Stimulated activated CD8-positive, alpha-beta memory T cell treated with anti-CD3 and anti-CD28 coated beads, Interleukin-4, amount 100 ng/mL, for 4 hours (primary cell): ENCODE measurements at regions not wholly inside any gene's neighbourhood (a gene's known extent, or its start where the extent isn't known, plus 50 kb on each side); places are given as distances from the start of the nearest gene placed in this dataset.

Experiments used
- DNase-seq, 2 donors: peaks; one replicate each; pipeline ENCODE4 v3.0.0-alpha.2; 2020; ENCODE audit warnings: low read depth in 2 of 2, low spot score in 1 of 2

DNA sequence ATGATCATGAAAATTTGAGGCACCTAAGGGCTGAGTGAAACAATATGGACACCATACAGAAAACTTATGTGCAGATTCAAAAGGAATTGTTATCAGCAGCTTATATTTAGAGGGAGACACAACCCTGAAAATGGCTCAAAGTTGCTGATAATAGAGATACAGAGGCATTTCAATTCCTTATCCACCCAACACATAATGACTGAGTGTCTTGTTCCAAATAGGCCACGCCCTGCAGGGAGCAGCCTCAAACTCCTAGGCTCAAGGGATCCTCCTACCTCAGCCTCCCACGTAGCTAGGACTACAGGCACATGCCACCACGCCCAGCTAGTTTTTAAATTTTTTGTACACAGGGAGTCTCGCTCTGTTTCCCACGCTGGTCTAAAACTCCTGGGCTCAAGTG is 79.0 kb downstream of the LBH start:
- DNase-seq, result no peak

DNA sequence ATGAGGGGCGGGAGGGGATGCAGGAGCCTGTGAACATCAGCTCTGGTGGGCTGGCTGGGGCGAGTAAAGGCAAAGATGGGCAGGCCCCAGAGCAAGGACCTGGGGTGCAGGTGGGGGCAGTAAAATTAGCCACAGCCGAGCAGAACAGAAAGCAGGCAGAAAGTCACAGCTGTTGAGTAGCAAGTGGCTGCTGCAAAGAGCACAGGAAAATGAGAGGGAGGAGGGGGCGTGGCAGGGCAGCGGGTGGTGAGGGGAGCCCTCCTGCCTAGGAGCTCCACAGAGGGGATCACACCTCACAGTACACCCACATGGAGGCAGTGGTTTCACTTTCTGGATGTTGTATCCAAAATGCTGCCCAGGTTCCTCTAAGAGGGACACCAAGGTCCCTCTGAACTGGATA is 79.6 kb downstream of the LBH start:
- DNase-seq, result no peak

DNA sequence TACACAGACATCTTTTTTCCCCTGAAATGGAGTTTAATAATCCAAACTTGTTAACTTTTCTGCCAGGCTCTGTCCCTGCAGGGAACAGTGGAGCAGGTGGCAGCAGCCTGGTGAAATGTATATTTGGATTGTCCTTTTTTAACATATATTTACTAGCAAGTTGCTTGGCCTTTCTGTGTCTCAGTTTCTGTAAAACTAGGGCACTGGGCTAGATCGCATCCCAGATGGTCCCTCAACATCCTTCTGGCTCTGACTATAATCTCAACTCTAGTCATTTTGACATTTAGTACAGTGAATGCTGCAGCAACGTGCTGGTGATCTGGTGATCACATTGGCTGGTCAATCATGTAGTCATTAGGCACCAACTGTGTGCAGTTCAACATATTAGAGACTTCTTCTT is 80.4 kb downstream of the LBH start:
- DNase-seq, result no peak

- no peak for DNase-seq
Measured at GRCh38 chr2:30312916-30313315, 81.6 kb downstream of the LBH start.

DNA sequence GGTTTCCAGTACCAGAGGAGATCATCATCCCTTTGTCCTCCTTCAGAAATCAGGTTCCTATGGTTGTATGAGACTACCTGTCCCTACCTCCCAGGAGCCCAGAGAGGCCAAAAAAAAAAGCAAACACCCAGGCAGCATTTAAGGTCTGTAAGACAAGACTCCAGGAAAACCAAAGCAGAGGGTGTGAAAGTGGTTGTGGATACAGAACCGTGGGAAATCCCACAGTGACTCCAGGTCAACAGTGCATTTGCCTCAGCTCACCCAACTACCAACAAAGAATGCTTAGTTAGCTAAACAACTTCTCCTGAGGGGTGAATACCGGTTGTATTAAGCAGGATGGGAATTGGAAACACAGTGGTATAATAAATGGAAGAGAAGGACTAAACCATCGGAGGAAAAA is 83.6 kb downstream of the LBH start:
- no peak for DNase-seq

GRCh38 chr2:30315391-30316063 is 84.2 kb downstream of the LBH start:
- no peak for DNase-seq

DNA sequence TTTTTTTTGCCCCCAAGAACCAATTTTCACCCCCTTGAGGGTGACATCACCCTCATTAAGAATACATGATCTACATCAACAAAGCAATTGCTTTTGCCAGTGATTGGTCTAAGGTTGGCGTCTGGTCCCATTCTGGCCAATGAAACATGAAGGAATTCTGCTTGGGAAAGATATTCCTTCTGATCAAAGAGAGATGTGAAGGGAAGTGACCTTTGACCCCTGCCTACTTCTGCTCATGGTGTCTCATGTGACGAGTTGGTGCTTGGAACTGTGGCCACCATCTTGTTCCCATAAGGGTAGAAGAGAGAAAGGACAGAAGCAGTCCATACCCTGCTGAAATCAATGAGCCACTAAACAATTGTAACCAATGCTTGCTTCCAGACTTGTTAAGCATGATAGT is 85.1 kb downstream of the LBH start:
- no peak for DNase-seq

GRCh38 chr2:30318987-30319782 is 87.9 kb downstream of the LBH start:
- no peak for DNase-seq

- DNase-seq, result no peak
Measured at GRCh38 chr2:30321466-30321865, 90.1 kb downstream of the LBH start.

DNA sequence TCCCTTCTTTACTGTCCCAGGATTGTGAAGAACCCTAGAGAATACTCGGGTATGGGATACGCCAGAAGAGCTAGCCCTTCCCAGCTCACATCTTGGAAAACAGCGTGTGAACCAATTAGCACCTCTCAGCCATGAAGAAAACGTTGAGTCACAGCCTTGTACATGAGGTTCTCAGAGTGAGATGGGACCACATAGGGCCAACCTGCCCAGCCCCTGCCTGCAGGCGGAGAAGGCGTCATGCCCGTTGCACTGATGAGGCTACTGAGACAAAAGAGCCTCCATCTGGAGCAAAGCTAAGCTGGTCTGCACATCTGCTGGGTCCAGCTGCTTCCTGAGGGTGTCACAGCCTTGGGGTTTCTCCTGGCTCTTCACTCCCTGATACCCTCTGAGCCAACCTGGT is 92.2 kb downstream of the LBH start:
- no peak for DNase-seq

DNA sequence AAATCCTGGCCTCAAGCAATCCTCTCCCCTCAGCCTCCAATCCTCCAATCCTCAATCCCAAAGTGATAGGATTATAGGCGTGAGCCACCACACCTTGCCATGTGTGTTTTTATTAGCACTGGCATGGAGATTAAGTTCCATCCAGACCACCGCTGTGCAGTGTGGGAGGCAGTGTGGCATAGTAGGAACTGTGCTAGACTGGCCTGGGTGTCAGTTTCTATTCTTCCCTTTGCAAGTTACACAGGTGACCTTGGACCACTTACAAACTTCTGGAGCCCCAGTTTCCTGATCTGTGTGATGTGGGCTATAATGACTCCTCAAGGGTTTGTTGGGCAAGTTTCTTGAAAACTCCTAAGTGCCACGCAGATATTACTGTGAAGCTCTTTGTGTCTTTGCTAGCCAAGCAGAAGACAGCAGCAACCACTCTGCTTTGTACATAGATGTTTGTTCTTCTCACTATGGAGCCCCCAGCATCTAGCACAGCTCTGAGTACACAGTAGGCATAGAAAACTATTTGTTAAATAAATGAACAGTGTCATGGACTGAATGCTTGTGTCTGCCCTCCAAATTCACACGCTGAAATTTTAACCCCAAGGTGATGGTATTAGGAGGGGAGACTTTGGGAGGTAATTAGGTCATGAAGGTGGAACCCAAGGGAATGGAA is 93.0 kb downstream of the LBH start:
- no peak for DNase-seq

GRCh38 chr2:30325600-30326328 is 94.4 kb downstream of the LBH start:
- no peak for DNase-seq

GRCh38 chr2:30326497-30326896 is 95.2 kb downstream of the LBH start:
- no peak for DNase-seq

GRCh38 chr2:30331038-30331437 is 99.7 kb downstream of the LBH start:
- DNase-seq, result no peak

DNA sequence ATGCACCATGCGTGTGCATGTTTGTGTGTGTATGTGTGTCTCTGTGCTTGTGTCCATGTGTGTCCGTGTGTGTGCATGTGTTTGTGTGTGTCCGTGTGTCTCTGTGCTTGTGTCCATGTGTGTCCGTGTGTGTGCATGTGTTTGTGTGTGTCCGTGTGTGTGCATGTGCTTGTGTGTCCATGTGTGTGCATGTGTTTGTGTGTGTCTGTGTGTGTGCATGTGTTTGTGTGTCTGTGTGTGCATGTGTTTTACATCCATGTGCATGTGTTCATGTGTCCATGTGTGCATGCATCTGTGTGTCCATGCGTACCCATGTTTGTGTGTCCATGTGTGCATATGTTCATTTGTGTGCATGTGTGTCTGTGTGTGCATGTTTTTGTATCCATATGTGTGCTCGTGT is 100.5 kb downstream of the LBH start:
- DNase-seq, result no peak

DNA sequence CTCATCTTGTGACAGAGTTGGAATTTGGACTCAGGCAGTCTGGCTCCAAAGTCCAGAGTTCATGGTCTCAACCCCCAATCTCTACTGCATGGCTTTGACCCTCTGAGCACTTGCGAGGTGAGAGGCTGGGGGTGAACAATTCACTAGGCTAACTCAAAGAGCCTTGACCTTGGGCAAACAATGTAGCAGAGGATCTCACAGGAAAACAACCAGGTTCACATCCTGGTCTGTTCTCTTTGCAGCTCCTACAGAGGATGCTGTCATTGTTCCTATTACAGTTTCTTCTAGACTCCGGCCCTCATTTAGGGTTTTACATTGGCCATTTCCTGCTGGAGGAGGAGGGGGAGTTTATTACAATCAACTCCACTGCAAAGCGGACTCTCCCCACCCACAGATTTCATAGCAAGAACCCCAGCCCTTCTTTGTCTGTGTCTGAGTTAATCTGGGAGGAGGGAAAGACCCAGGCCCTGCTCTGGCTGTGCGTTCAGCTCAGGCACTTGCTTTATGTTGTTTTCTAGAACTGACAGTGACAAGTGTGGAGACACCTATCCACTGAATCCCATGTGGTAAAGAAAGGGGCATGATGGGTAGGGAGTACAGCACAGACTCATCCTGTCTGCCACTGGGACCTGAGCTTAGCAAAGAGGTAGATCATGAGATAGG is 101.6 kb downstream of the LBH start:
- DNase-seq, result no peak

GRCh38 chr2:30334762-30335363 is 103.5 kb downstream of the LBH start:
- DNase-seq, result no peak

GRCh38 chr2:30336084-30336483 is 104.8 kb downstream of the LBH start:
- no peak for DNase-seq

DNA sequence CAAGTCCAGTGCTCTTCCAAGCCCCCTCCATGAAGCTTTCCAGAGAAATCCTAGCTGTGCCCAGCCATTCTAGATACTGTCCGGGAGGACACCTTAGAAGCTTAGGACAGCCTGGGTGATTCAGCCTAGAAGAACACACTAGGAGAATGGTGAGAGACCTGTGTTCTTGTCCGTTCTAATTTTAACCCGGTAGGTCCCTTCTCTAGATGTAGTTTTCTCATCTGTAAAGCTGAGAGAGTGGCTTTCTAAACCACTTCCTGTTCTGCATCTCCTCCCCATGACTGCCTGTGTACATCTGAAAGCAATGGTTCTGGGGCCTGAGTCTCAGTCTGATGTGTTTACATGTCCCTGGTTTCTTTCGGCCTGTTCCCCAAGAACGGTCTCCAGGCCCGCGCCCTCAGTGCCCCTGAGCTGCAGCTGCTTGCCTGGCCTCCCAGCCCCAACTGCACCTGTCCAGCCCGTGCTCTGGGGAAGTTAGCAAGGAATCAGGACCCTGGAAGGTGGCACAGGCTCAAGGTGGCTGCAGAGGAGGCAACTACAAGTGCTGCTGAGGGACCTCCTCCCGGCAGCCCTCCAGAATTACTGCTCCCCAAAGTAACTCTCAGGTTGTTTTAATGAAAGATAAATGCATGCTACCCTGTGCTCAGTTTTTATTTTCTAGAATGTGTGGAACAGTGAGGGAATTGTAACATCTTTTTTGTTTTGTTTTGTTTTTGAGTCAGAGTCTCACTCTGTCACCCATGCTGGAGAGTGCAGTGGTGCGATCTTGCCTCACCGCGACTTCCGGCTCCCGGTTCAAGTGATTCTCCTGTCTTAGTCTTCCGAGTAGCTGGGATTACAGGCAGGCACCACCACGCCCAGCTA is 105.9 kb downstream of the LBH start:
- DNase-seq, result no peak

GRCh38 chr2:30338475-30338874 is 107.1 kb downstream of the LBH start:
- DNase-seq, result no peak
